ENCODE measurements at regions not wholly inside any gene's neighbourhood (a gene's known extent, or its start where the extent isn't known, plus 50 kb on each side); places are given as distances from the start of the nearest gene placed in this dataset.

DNA sequence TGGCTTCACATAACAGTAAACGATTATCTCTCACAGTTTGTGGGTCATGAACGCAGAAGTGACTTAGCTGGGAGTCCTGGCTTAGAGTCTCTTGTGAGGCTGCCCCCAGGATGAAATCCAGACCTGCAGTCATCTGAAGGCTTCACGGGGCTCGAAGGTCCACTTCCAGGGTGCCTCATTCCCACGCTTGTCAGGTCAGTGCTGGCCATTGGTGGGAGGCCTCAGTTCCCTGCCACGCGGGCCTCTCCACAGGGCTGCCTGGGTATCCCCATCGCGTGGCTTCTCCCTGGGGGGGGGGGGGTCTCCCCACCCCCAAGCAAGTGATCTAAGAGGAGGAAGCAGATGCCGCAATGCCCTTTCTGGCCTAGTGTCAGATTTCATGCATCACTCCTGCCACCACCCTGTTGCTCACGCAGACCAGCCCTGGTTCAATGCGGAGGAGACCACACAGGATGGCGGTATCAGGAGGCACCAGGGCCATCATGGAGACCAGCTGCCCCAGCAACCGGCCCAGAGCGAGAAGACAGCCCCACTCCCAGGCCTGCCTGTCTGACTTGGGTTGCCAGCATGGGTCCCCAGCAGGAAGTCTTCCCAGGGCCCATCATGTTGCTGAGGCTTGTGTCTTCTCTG, 77.3 kb upstream of the CDH5 start:
- WGBS (ENCODE audit: insufficient coverage): 94% methylated on average over 11 of the region's 15 CpGs
- DNase-seq (no peak), ATAC-seq (ENCODE audit: low read depth) (no peak)
- Histone ChIP-seq H3K9me3 (ENCODE audit: control extremely low read depth in 1 of 3, control insufficient read depth in 2 of 3, insufficient read depth in 1 of 3, low read length in 2 of 3) (no peaks in the 10 kb centered on the region), H3K4me1 (ENCODE audit: control insufficient read depth in 2 of 2, insufficient read depth in 2 of 2, low read length in 2 of 2) (no peaks in the 10 kb centered on the region), H2AFZ (ENCODE audit: insufficient read depth, low read depth, low read length, poor library complexity, severe bottlenecking) (no peak overlapping the region), H3K36me3 (replicated peaks in 1 of 2; ENCODE audit: control extremely low read depth in 1 of 2, control insufficient read depth in 1 of 2, extremely low read depth in 1 of 2, insufficient read depth in 2 of 2, low read length in 1 of 2) (no peaks in the 10 kb centered on the region), H3K9ac (ENCODE audit: low read length) (no peak overlapping the region), H3K27ac (ENCODE audit: low read length in 2 of 2) (no peak overlapping the region), H3K4me3 (ENCODE audit: control extremely low read depth in 1 of 5, extremely low read depth in 1 of 5, insufficient read depth in 1 of 5, low read depth in 2 of 5, low read length in 4 of 5) (no peak overlapping the region), H3K27me3 (replicated peaks in 1 of 4; ENCODE audit: control extremely low read depth in 1 of 4, control insufficient read depth in 3 of 4, insufficient read depth in 4 of 4, low read length in 3 of 4) (peaks cover 0 to 5% (median 0%) of the 10 kb centered on the region in 4 experiments), H3K4me2 (replicated peaks; ENCODE audit: low read depth, low read length, poor library complexity, severe bottlenecking) (no peak overlapping the region), H3K79me2 (ENCODE audit: control insufficient read depth, insufficient read depth, low read length) (no peaks in the 10 kb centered on the region), H4K20me1 (ENCODE audit: control insufficient read depth, insufficient read depth, low read length, poor library complexity, severe bottlenecking) (no peaks in the 10 kb centered on the region)
- no peak overlapping the region for H3K4me3 Mint-ChIP-seq
- H3K4me1 Mint-ChIP-seq: no peaks in the 10 kb centered on the region
- H3K9me3 Mint-ChIP-seq (ENCODE audit: insufficient read depth): no peaks in the 10 kb centered on the region
- CTCF ChIA-PET: no interaction called here
- TF ChIP-seq CTCF (IDR thresholded peaks at IDR 0.05) (no peak), EZH2 (IDR thresholded peaks at IDR 0.05; ENCODE audit: borderline replicate concordance, insufficient read depth, low read depth, low read length, poor library complexity, severe bottlenecking) (no peak)
- H3K27me3 Mint-ChIP-seq: peaks cover 16% of the 10 kb centered on the region
- intact Hi-C loops (cut with micrococcal nuclease): no loop called here
- no peak overlapping the region for H3K27ac Mint-ChIP-seq
- POLR2A ChIA-PET: no interaction called here

DNA sequence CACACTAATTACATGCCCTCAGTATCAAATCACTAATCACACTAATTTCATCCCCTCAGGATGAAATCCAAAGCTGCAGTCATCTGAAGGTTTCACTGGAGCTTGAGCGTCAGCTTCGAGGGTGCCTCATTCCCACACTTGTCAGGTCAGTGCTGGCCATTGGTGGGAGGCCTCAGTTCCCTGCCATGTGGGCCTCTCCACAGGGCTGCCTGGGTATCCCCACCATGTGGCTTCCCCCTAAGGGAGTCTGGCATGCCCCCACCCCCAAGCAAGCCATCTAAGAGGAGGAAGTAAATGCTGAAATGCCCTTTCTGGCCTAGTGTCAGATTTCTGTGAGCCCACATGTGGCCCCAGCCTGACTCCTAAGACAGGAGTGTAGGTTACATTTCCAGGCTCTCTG, 78.6 kb upstream of the CDH5 start:
- CTCF ChIA-PET: no interaction called here
- Mint-ChIP-seq H3K27me3 (peaks cover 10% of the 10 kb centered on the region), H3K9me3 (ENCODE audit: insufficient read depth) (no peaks in the 10 kb centered on the region), H3K4me3 (no peak overlapping the region), H3K4me1 (no peaks in the 10 kb centered on the region), H3K27ac (no peak overlapping the region)
- POLR2A ChIA-PET: no interaction called here
- H3K4me3 ChIP-seq (ENCODE audit: control extremely low read depth in 1 of 5, extremely low read depth in 1 of 5, insufficient read depth in 1 of 5, low read depth in 2 of 5, low read length in 4 of 5): no peak overlapping the region
- intact Hi-C loops (cut with micrococcal nuclease): no loop called here
- H4K20me1 ChIP-seq (ENCODE audit: control insufficient read depth, insufficient read depth, low read length, poor library complexity, severe bottlenecking): no peaks in the 10 kb centered on the region
- H3K27ac ChIP-seq (ENCODE audit: low read length in 2 of 2): no peak overlapping the region
- TF ChIP-seq EZH2 (IDR thresholded peaks at IDR 0.05; ENCODE audit: borderline replicate concordance, insufficient read depth, low read depth, low read length, poor library complexity, severe bottlenecking): no peak
- peaks cover 0 to 2% (median 0%) of the 10 kb centered on the region in 4 experiments for H3K27me3 ChIP-seq (replicated peaks in 1 of 4; ENCODE audit: control extremely low read depth in 1 of 4, control insufficient read depth in 3 of 4, insufficient read depth in 4 of 4, low read length in 3 of 4)
- no peak for DNase-seq
- H2AFZ ChIP-seq (ENCODE audit: insufficient read depth, low read depth, low read length, poor library complexity, severe bottlenecking): no peak overlapping the region
- H3K9ac ChIP-seq (ENCODE audit: low read length): no peak overlapping the region
- H3K4me2 ChIP-seq (replicated peaks; ENCODE audit: low read depth, low read length, poor library complexity, severe bottlenecking): no peak overlapping the region
- H3K79me2 ChIP-seq (ENCODE audit: control insufficient read depth, insufficient read depth, low read length): no peaks in the 10 kb centered on the region
- H3K36me3 ChIP-seq (replicated peaks in 1 of 2; ENCODE audit: control extremely low read depth in 1 of 2, control insufficient read depth in 1 of 2, extremely low read depth in 1 of 2, insufficient read depth in 2 of 2, low read length in 1 of 2): no peaks in the 10 kb centered on the region
- H3K4me1 ChIP-seq (ENCODE audit: control insufficient read depth in 2 of 2, insufficient read depth in 2 of 2, low read length in 2 of 2): no peaks in the 10 kb centered on the region
- 92% methylated on average over 2 of the region's 2 CpGs for WGBS (ENCODE audit: insufficient coverage)
- no peak for ATAC-seq (ENCODE audit: low read depth)
- no peaks in the 10 kb centered on the region for H3K9me3 ChIP-seq (ENCODE audit: control extremely low read depth in 1 of 3, control insufficient read depth in 2 of 3, insufficient read depth in 1 of 3, low read length in 2 of 3)
